Heart left ventricle (tissue), 16 donors: ENCODE measurements at regions not wholly inside any gene's neighbourhood (a gene's known extent, or its start where the extent isn't known, plus 50 kb on each side); places are given as distances from the start of the nearest gene placed in this dataset.

Source experiments
- ATAC-seq, 4 donors: fragments of 200-7000 bp; cut with Tn5 transposase; one replicate each; pipeline ENCODE4 v1.9.1; 2020 to 2022; ENCODE audit warnings: moderate library complexity in 4 of 4, mild to moderate bottlenecking in 3 of 4, moderate number of reproducible peaks in 1 of 4
- DNase-seq, 5 donors: peaks; one replicate each; pipeline ENCODE4 v3.0.0-alpha.2; 2020
- H3K27ac ChIP-seq, 12 donors: fragments of 200-600 bp; sonication (generic) in 4 of 12; one replicate each; pipeline versions ENCODE4 v1.5.0 to v1.8.0; 2016 to 2022; ENCODE audit warnings: mild to moderate bottlenecking in 2 of 12
- H3K27me3 ChIP-seq, 9 donors: fragments of 200-600 bp; sonication (generic) in 2 of 9; one replicate each; pipeline versions ENCODE4 v1.5.1 to v1.8.0; 2016 to 2022; ENCODE audit warnings: mild to moderate bottlenecking in 3 of 9
- H3K36me3 ChIP-seq, 9 donors: fragments of 200-600 bp; sonication (generic) in 2 of 9; one replicate each; pipeline versions ENCODE4 v1.5.0 to v1.8.0; 2018 to 2022; ENCODE audit warnings: mild to moderate bottlenecking in 2 of 9
- H3K4me1 ChIP-seq, 12 donors: fragments of 200-600 bp; sonication (generic) in 4 of 12; one replicate each; pipeline versions ENCODE4 v1.5.0 to v1.8.0; 2016 to 2022; ENCODE audit warnings: mild to moderate bottlenecking in 3 of 12
- H3K4me3 ChIP-seq, 12 donors: fragments of 200-600 bp; sonication (generic) in 4 of 12; one replicate each; pipeline versions ENCODE4 v1.5.0 to v1.8.0; 2017 to 2022; ENCODE audit warnings: mild to moderate bottlenecking in 9 of 12, moderate library complexity in 4 of 12
- H3K9me3 ChIP-seq, 12 donors: fragments of 200-600 bp; sonication (generic) in 4 of 12; one replicate each; pipeline versions ENCODE4 v1.5.0 to v1.8.0; 2016 to 2022; ENCODE audit warnings: mild to moderate bottlenecking in 1 of 12
- CTCF ChIP-seq, 12 donors: fragments of 200-600 bp; sonication (generic) in 4 of 12; IDR thresholded peaks; one replicate each; pipeline versions ENCODE4 v1.5.0 to v1.8.0; 2018 to 2022; ENCODE audit warnings: antibody characterized with exemption in 12 of 12, mild to moderate bottlenecking in 5 of 12
- POLR2A ChIP-seq, 2 donors: fragments of 450-650 bp; IDR thresholded peaks; one replicate each; pipeline ENCODE4 v1.6.1; 2017; ENCODE audit warnings: antibody characterized with exemption in 2 of 2, mild to moderate bottlenecking in 2 of 2, moderate library complexity in 2 of 2
- WGBS, 4 donors: extraction: QIAGEN DNeasy Blood & Tissue Kit in 2 of 4; methylation state at CpG; one replicate each; pipeline versions ENCODE4 v1.1.5 to v1.1.7; 2013 to 2018; 5-methylcytosine and 5-hydroxymethylcytosine counted together
- intact Hi-C, 10 donors: fragments of 100-400 bp; cut with DNase I; formaldehyde crosslinking; loops; one replicate each; pipeline versions ENCODE4 v1.11.1 to v1.14.2; 2022
- donor health status: ischemic (EF 13 %, LVEDD 7.1; RV severe dilation, severe dysfunction).
- donor health status: healthy with polysubstance abuse.
- donor health status: DM: no; HTN: yes; CAD: no.
- donor health status: DM: no; HTN: no; CAD: no.
- donor health status: ischemic (EF 25% LVEDD 6.9; RV normal size, moderate dysfunction).
- donor health status: ischemic (EF 25% LVEDD 5.7; RV mildly dilated, moderate dysfunction).
- donor health status: healthy.
- donor health status: DM: yes; HTN: yes; CAD: no.
- donor health status: ischemic (EF 35%, LVEDD 5.7; RV mildly dilated, moderate dysfunction).
- donor health status: nonischemic (EF 11% LVEDD 7.7; RV severe dilation, severe dysfunction).
- donor health status: DM: yes; HTN: yes; CAD: no.
- donor health status: PGD.
- donor health status: ischemic (EF 29% LVEDD 5.4; RV normal size, mild dysfunction).
- donor health status: nonischemic (EF 23%, LVEDD 6.1; RV moderate dilation, normal function).

GRCh38 chr9:99336005-99336404, 113.9 kb downstream of the SEC61B start:
- Histone ChIP-seq H3K27ac (peak overlapping the region in 1 of 12 donors; percentile 22), H3K4me1 (peaks cover 0 to 12% (median 0%) of the 10 kb centered on the region in 12 donors), H3K36me3 (no peaks in the 10 kb centered on the region), H3K4me3 (no peak overlapping the region), H3K27me3 (no peaks in the 10 kb centered on the region), H3K9me3 (no peaks in the 10 kb centered on the region)
- WGBS, 4 donors = 30 to 42% (median 35%) methylated on average over 3 of the region's 3 CpGs
- DNase-seq = no peak
- ATAC-seq = peak in 3 of 4 donors; percentile 63 to 86 (median 72)
- TF ChIP-seq POLR2A (IDR thresholded peaks at IDR 0.05) = no peak
- peak in 6 of 12 donors; percentile 4 to 27 (median 16) for TF ChIP-seq CTCF (IDR thresholded peaks at IDR 0.05)
- intact Hi-C loops = loop anchor here in 1 of 10 donors (10.0 kb wide), 1 partner anchor 239 kb away; no protein-coding TSS in a partner anchor

- H3K36me3 ChIP-seq = no peaks in the 10 kb centered on the region
- H3K4me3 ChIP-seq = no peak overlapping the region
- WGBS, 4 donors = 94 to 97% (median 95%) methylated on average over 1 of the region's 1 CpG
- intact Hi-C loops = loop anchor here in 1 of 10 donors (10.0 kb wide), 1 partner anchor 238 kb away; no protein-coding TSS in a partner anchor
- ATAC-seq = no peak
- H3K4me1 ChIP-seq = peaks cover 0 to 12% (median 0%) of the 10 kb centered on the region in 12 donors
- H3K9me3 ChIP-seq = no peaks in the 10 kb centered on the region
- H3K27me3 ChIP-seq = no peaks in the 10 kb centered on the region
- DNase-seq = no peak
- peak overlapping the region in 1 of 12 donors; percentile 22 for H3K27ac ChIP-seq
- TF ChIP-seq CTCF (IDR thresholded peaks at IDR 0.05) (no peak), POLR2A (IDR thresholded peaks at IDR 0.05) (no peak)
These were observed 114.4 kb downstream of the SEC61B start for GRCh38 chr9:99336531-99336930.

GRCh38 chr9:99340281-99340680, 118.2 kb downstream of the SEC61B start:
- Histone ChIP-seq H3K4me3 (no peak overlapping the region), H3K27me3 (no peaks in the 10 kb centered on the region), H3K36me3 (no peaks in the 10 kb centered on the region), H3K4me1 (peaks cover 0 to 12% (median 0%) of the 10 kb centered on the region in 12 donors), H3K27ac (no peak overlapping the region), H3K9me3 (no peaks in the 10 kb centered on the region)
- DNase-seq (no peak), ATAC-seq (no peak)
- 74 to 82% (median 80%) methylated on average over 8 of the region's 8 CpGs for WGBS, 4 donors
- intact Hi-C loops = no loop called here
- TF ChIP-seq POLR2A (IDR thresholded peaks at IDR 0.05) (no peak), CTCF (IDR thresholded peaks at IDR 0.05) (no peak)

GRCh38 chr9:99341686-99342085, 119.6 kb downstream of the SEC61B start:
- peaks cover 0 to 2% (median 0%) of the 10 kb centered on the region in 12 donors for H3K4me1 ChIP-seq
- no peak overlapping the region for H3K27ac ChIP-seq
- no peak overlapping the region for H3K4me3 ChIP-seq
- H3K27me3 ChIP-seq = no peaks in the 10 kb centered on the region
- TF ChIP-seq CTCF (IDR thresholded peaks at IDR 0.05) (no peak), POLR2A (IDR thresholded peaks at IDR 0.05) (no peak)
- no peaks in the 10 kb centered on the region for H3K9me3 ChIP-seq
- ATAC-seq (no peak), DNase-seq (no peak)
- no peaks in the 10 kb centered on the region for H3K36me3 ChIP-seq
- intact Hi-C loops = no loop called here
- WGBS, 4 donors = 84 to 97% (median 93%) methylated on average over 5 of the region's 5 CpGs
